ENCODE measurements at regions not wholly inside any gene's neighbourhood (a gene's known extent, or its start where the extent isn't known, plus 50 kb on each side); places are given as distances from the start of the nearest gene placed in this dataset.

DNA sequence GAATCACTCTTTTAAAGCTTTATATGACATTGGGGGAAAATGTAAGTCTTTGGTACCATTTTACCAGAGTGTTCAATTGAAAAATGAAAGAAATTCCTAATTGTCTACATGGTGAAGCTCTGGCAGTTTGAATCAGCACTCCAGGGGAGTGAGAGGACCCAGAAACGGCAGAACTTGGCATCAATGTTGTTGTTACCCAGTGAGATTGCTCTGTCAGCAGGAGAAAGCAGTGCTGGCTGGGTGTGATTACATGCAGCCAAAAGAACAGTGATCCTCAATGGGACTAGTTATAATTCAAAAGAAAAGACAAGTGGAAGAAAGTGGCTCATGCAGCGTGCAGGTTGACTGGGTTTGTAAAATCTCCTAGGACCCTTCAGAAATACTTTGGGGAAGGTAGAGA lies 206.4 kb downstream of the PTPRC start:
- H3K9me3 ChIP-seq (ENCODE audit: control insufficient read depth, low read length) = no peaks in the 10 kb centered on the region
- no peak overlapping the region for H3K9ac ChIP-seq (ENCODE audit: low read length)
- no peaks in the 10 kb centered on the region for H3K27me3 ChIP-seq (ENCODE audit: control insufficient read depth in 1 of 2, insufficient read depth in 1 of 2, low read length in 2 of 2)
- H2AK5ac ChIP-seq (ENCODE audit: low read length, severe bottlenecking) = no peak overlapping the region
- peaks cover 0 to 14% of the 10 kb centered on the region in 2 experiments for H3K36me3 ChIP-seq (ENCODE audit: control insufficient read depth in 1 of 2, insufficient read depth in 2 of 2, low read depth in 1 of 2, low read length in 2 of 2)
- H2BK5ac ChIP-seq (ENCODE audit: low read depth, low read length, poor library complexity, severe bottlenecking) = no peak overlapping the region
- H3K27ac ChIP-seq (ENCODE audit: low read length, poor library complexity, severe bottlenecking) = peak overlapping the region; percentile 37
- no peak overlapping the region for H3K23ac ChIP-seq (ENCODE audit: low read length in 2 of 2)
- H3K4me1 ChIP-seq (ENCODE audit: control insufficient read depth, insufficient read depth, low read depth, low read length) = no peaks in the 10 kb centered on the region
- H2BK12ac ChIP-seq (ENCODE audit: low read length in 2 of 2) = no peak overlapping the region
- no peak overlapping the region for H3K14ac ChIP-seq (ENCODE audit: low read length in 2 of 2)
- H3K4me2 ChIP-seq (ENCODE audit: low read length, poor library complexity, severe bottlenecking) = no peak overlapping the region
- DNase-seq = no peak
- H3K79me1 ChIP-seq (replicated peaks; ENCODE audit: low read length, poor library complexity, severe bottlenecking) = peaks cover 19% of the 10 kb centered on the region
- H2AFZ ChIP-seq (ENCODE audit: low read depth, low read length) = no peak overlapping the region
- no peak overlapping the region for H3K4ac ChIP-seq (ENCODE audit: low read depth in 1 of 2, low read length in 2 of 2)
- H3K18ac ChIP-seq (ENCODE audit: low read depth in 1 of 2, low read length in 2 of 2) = no peak overlapping the region
- no peak overlapping the region for H4K91ac ChIP-seq (ENCODE audit: low read length)
- H4K8ac ChIP-seq (ENCODE audit: low read length) = no peak overlapping the region
- no peak overlapping the region for H2BK120ac ChIP-seq (ENCODE audit: low read depth, low read length)
- 93% methylated on average over 2 of the region's 2 CpGs for WGBS
- H3K4me3 ChIP-seq (ENCODE audit: insufficient read depth in 1 of 2, low read depth in 1 of 2, low read length in 2 of 2) = no peak overlapping the region
- H2BK15ac ChIP-seq (ENCODE audit: low read depth, poor library complexity, severe bottlenecking) = no peak overlapping the region

DNA sequence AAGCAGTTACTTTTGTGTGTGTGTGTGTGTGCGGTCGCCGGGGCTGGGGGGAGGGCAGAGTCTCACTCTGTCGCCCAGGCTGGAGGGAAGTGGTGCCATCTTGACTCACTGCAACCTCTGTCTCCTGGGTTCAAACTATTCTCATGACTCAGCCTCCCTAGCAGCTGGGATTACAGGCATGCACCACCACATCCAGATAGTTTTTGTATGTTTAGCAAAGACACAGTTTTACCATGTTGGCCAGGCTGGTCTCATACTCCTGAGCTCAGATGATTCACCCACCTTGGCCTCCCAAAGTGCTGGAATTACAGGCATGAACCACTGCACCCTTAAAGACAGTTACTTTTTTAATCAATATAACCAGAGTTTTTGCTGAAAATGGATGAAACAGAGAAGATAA lies 207.0 kb downstream of the PTPRC start:
- H2BK15ac ChIP-seq (ENCODE audit: low read depth, poor library complexity, severe bottlenecking) = no peak overlapping the region
- H2BK12ac ChIP-seq (ENCODE audit: low read length in 2 of 2) = no peak overlapping the region
- H3K4me3 ChIP-seq (ENCODE audit: insufficient read depth in 1 of 2, low read depth in 1 of 2, low read length in 2 of 2) = no peak overlapping the region
- H2BK5ac ChIP-seq (ENCODE audit: low read depth, low read length, poor library complexity, severe bottlenecking) = no peak overlapping the region
- no peak overlapping the region for H3K9ac ChIP-seq (ENCODE audit: low read length)
- peak overlapping the region in 1 of 2 experiments; percentile 43 for H3K18ac ChIP-seq (ENCODE audit: low read depth in 1 of 2, low read length in 2 of 2)
- H4K8ac ChIP-seq (ENCODE audit: low read length) = no peak overlapping the region
- peaks cover 0 to 15% of the 10 kb centered on the region in 2 experiments for H3K36me3 ChIP-seq (ENCODE audit: control insufficient read depth in 1 of 2, insufficient read depth in 2 of 2, low read depth in 1 of 2, low read length in 2 of 2)
- no peak overlapping the region for H3K4me2 ChIP-seq (ENCODE audit: low read length, poor library complexity, severe bottlenecking)
- no peak overlapping the region for H2BK120ac ChIP-seq (ENCODE audit: low read depth, low read length)
- H3K9me3 ChIP-seq (ENCODE audit: control insufficient read depth, low read length) = no peaks in the 10 kb centered on the region
- H3K27me3 ChIP-seq (ENCODE audit: control insufficient read depth in 1 of 2, insufficient read depth in 1 of 2, low read length in 2 of 2) = no peaks in the 10 kb centered on the region
- no peak overlapping the region for H2AK5ac ChIP-seq (ENCODE audit: low read length, severe bottlenecking)
- no peak overlapping the region for H3K23ac ChIP-seq (ENCODE audit: low read length in 2 of 2)
- DNase-seq = peak; percentile 24
- no peaks in the 10 kb centered on the region for H3K4me1 ChIP-seq (ENCODE audit: control insufficient read depth, insufficient read depth, low read depth, low read length)
- no peak overlapping the region for H3K4ac ChIP-seq (ENCODE audit: low read depth in 1 of 2, low read length in 2 of 2)
- WGBS = 72% methylated on average over 4 of the region's 4 CpGs
- H2AFZ ChIP-seq (ENCODE audit: low read depth, low read length) = no peak overlapping the region
- no peak overlapping the region for H4K91ac ChIP-seq (ENCODE audit: low read length)
- peaks cover 19% of the 10 kb centered on the region for H3K79me1 ChIP-seq (replicated peaks; ENCODE audit: low read length, poor library complexity, severe bottlenecking)
- no peak overlapping the region for H3K14ac ChIP-seq (ENCODE audit: low read length in 2 of 2)
- H3K27ac ChIP-seq (ENCODE audit: low read length, poor library complexity, severe bottlenecking) = peak overlapping the region; percentile 12

- Histone ChIP-seq H3K79me1 (replicated peaks; ENCODE audit: low read length, poor library complexity, severe bottlenecking) (peaks cover 16% of the 10 kb centered on the region), H3K23ac (ENCODE audit: low read length in 2 of 2) (no peak overlapping the region), H2BK120ac (ENCODE audit: low read depth, low read length) (no peak overlapping the region), H3K27me3 (ENCODE audit: control insufficient read depth in 1 of 2, insufficient read depth in 1 of 2, low read length in 2 of 2) (no peaks in the 10 kb centered on the region), H3K9me3 (ENCODE audit: control insufficient read depth, low read length) (no peaks in the 10 kb centered on the region), H2AFZ (ENCODE audit: low read depth, low read length) (no peak overlapping the region), H3K18ac (ENCODE audit: low read depth in 1 of 2, low read length in 2 of 2) (no peak overlapping the region), H2AK5ac (ENCODE audit: low read length, severe bottlenecking) (no peak overlapping the region), H2BK5ac (ENCODE audit: low read depth, low read length, poor library complexity, severe bottlenecking) (no peak overlapping the region), H3K4me3 (ENCODE audit: insufficient read depth in 1 of 2, low read depth in 1 of 2, low read length in 2 of 2) (no peak overlapping the region), H4K8ac (ENCODE audit: low read length) (no peak overlapping the region), H3K4ac (ENCODE audit: low read depth in 1 of 2, low read length in 2 of 2) (no peak overlapping the region), H2BK15ac (ENCODE audit: low read depth, poor library complexity, severe bottlenecking) (no peak overlapping the region), H3K9ac (ENCODE audit: low read length) (no peak overlapping the region), H4K91ac (ENCODE audit: low read length) (no peak overlapping the region), H3K14ac (ENCODE audit: low read length in 2 of 2) (no peak overlapping the region), H3K27ac (ENCODE audit: low read length, poor library complexity, severe bottlenecking) (no peak overlapping the region), H3K4me2 (ENCODE audit: low read length, poor library complexity, severe bottlenecking) (no peak overlapping the region), H3K4me1 (ENCODE audit: control insufficient read depth, insufficient read depth, low read depth, low read length) (no peaks in the 10 kb centered on the region), H2BK12ac (ENCODE audit: low read length in 2 of 2) (no peak overlapping the region), H3K36me3 (ENCODE audit: control insufficient read depth in 1 of 2, insufficient read depth in 2 of 2, low read depth in 1 of 2, low read length in 2 of 2) (peaks cover 0 to 18% of the 10 kb centered on the region in 2 experiments)
- DNase-seq = no peak
- 100% methylated on average over 2 of the region's 2 CpGs for WGBS
Measured at GRCh38 chr1:198846556-198846955, 207.7 kb downstream of the PTPRC start.

GRCh38 chr1:198848206-198848605 lies 209.4 kb downstream of the PTPRC start:
- Histone ChIP-seq H4K91ac (ENCODE audit: low read length) (no peak overlapping the region), H3K4me3 (ENCODE audit: insufficient read depth in 1 of 2, low read depth in 1 of 2, low read length in 2 of 2) (no peak overlapping the region), H3K18ac (ENCODE audit: low read depth in 1 of 2, low read length in 2 of 2) (no peak overlapping the region), H2BK5ac (ENCODE audit: low read depth, low read length, poor library complexity, severe bottlenecking) (no peak overlapping the region), H2BK120ac (ENCODE audit: low read depth, low read length) (no peak overlapping the region), H3K4ac (ENCODE audit: low read depth in 1 of 2, low read length in 2 of 2) (no peak overlapping the region), H2AFZ (ENCODE audit: low read depth, low read length) (no peak overlapping the region), H3K27ac (ENCODE audit: low read length, poor library complexity, severe bottlenecking) (no peak overlapping the region), H3K23ac (ENCODE audit: low read length in 2 of 2) (no peak overlapping the region), H3K36me3 (ENCODE audit: control insufficient read depth in 1 of 2, insufficient read depth in 2 of 2, low read depth in 1 of 2, low read length in 2 of 2) (peaks cover 0 to 17% of the 10 kb centered on the region in 2 experiments), H4K8ac (ENCODE audit: low read length) (no peak overlapping the region), H3K4me2 (ENCODE audit: low read length, poor library complexity, severe bottlenecking) (no peak overlapping the region), H3K27me3 (ENCODE audit: control insufficient read depth in 1 of 2, insufficient read depth in 1 of 2, low read length in 2 of 2) (no peaks in the 10 kb centered on the region), H2AK5ac (ENCODE audit: low read length, severe bottlenecking) (no peak overlapping the region), H3K14ac (ENCODE audit: low read length in 2 of 2) (no peak overlapping the region), H3K4me1 (ENCODE audit: control insufficient read depth, insufficient read depth, low read depth, low read length) (no peaks in the 10 kb centered on the region), H3K9me3 (ENCODE audit: control insufficient read depth, low read length) (no peaks in the 10 kb centered on the region), H2BK15ac (ENCODE audit: low read depth, poor library complexity, severe bottlenecking) (no peak overlapping the region), H3K9ac (ENCODE audit: low read length) (no peak overlapping the region), H2BK12ac (ENCODE audit: low read length in 2 of 2) (no peak overlapping the region), H3K79me1 (replicated peaks; ENCODE audit: low read length, poor library complexity, severe bottlenecking) (peaks cover 11% of the 10 kb centered on the region)
- 20% methylated on average over 1 of the region's 1 CpG for WGBS
- DNase-seq = peak; percentile 49

All from mesenchymal stem cell (in vitro differentiated cells and primary cell).